ENCODE measurements at regions not wholly inside any gene's neighbourhood (a gene's known extent, or its start where the extent isn't known, plus 50 kb on each side); places are given as distances from the start of the nearest gene placed in this dataset.

GRCh38 chr12:70982991-70983390 lies 62.5 kb upstream of the PTPRR start:
- TF ChIP-seq POLR2A (IDR thresholded peaks at IDR 0.05): no peak
- TF ChIP-seq, protein P1, sequence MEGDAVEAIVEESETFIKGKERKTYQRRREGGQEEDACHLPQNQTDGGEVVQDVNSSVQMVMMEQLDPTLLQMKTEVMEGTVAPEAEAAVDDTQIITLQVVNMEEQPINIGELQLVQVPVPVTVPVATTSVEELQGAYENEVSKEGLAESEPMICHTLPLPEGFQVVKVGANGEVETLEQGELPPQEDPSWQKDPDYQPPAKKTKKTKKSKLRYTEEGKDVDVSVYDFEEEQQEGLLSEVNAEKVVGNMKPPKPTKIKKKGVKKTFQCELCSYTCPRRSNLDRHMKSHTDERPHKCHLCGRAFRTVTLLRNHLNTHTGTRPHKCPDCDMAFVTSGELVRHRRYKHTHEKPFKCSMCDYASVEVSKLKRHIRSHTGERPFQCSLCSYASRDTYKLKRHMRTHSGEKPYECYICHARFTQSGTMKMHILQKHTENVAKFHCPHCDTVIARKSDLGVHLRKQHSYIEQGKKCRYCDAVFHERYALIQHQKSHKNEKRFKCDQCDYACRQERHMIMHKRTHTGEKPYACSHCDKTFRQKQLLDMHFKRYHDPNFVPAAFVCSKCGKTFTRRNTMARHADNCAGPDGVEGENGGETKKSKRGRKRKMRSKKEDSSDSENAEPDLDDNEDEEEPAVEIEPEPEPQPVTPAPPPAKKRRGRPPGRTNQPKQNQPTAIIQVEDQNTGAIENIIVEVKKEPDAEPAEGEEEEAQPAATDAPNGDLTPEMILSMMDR (IDR thresholded peaks at IDR 0.05): no peak

Data from adrenal gland (tissue), 5 donors.